Nephron progenitor cell (in vitro differentiated cells): ENCODE measurements at regions not wholly inside any gene's neighbourhood (a gene's known extent, or its start where the extent isn't known, plus 50 kb on each side); places are given as distances from the start of the nearest gene placed in this dataset.

Experiments used
- DNase-seq: peaks from one replicate; pipeline ENCODE4 v3.0.0; 2021
- H3K27ac Mint-ChIP-seq: 2 replicates; pipeline ENCODE4 v1.8.0; 2021; ENCODE audit warnings: mild to moderate bottlenecking, moderate library complexity, mixed read lengths
- H3K27me3 Mint-ChIP-seq: 2 replicates; pipeline ENCODE4 v1.8.0; 2021; ENCODE audit warnings: mild to moderate bottlenecking, low read depth, mixed read lengths; ENCODE audit not compliant: poor library complexity
- H3K36me3 Mint-ChIP-seq: 2 replicates; pipeline ENCODE4 v1.8.0; 2021; ENCODE audit warnings: low read depth, mixed read lengths
- H3K4me1 Mint-ChIP-seq: 2 replicates; pipeline ENCODE4 v1.8.0; 2021; ENCODE audit warnings: mixed read lengths
- H3K4me3 Mint-ChIP-seq: 2 replicates; pipeline ENCODE4 v1.8.0; 2021; ENCODE audit warnings: mild to moderate bottlenecking, moderate library complexity, mixed read lengths
- H3K9me3 Mint-ChIP-seq: 2 replicates; pipeline ENCODE4 v1.8.0; 2021; ENCODE audit warnings: mild to moderate bottlenecking, moderate library complexity, mixed read lengths
- TF ChIP-seq, protein P1 (sequence below): fragments of 200-600 bp; sonication (generic); IDR thresholded peaks from 2 replicates; pipeline ENCODE4 v1.5.0; 2021; ENCODE audit warnings: antibody characterized with exemption

DNA sequence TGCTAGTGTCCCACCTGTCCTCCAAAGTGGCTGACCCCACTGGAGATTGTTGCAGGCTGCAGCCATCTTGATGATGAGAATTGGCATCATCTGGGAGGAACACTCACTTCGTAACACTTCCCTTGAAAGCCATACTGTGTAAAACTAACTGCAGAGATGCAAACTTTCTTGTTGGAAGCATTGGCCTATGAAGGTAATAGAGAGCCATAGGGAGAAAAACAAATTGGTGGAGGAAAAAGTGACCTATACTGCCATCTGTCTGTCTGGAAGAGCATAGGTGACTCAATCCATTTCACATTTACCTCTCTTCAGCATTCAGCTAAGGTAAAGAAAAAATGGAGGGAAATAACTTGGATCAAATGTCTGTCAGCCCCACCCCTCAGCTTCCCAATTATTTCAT lies 473.4 kb downstream of the NTRK2 start:
- TF ChIP-seq, protein P1, sequence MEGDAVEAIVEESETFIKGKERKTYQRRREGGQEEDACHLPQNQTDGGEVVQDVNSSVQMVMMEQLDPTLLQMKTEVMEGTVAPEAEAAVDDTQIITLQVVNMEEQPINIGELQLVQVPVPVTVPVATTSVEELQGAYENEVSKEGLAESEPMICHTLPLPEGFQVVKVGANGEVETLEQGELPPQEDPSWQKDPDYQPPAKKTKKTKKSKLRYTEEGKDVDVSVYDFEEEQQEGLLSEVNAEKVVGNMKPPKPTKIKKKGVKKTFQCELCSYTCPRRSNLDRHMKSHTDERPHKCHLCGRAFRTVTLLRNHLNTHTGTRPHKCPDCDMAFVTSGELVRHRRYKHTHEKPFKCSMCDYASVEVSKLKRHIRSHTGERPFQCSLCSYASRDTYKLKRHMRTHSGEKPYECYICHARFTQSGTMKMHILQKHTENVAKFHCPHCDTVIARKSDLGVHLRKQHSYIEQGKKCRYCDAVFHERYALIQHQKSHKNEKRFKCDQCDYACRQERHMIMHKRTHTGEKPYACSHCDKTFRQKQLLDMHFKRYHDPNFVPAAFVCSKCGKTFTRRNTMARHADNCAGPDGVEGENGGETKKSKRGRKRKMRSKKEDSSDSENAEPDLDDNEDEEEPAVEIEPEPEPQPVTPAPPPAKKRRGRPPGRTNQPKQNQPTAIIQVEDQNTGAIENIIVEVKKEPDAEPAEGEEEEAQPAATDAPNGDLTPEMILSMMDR: peak; percentile 30
- H3K27me3 Mint-ChIP-seq: peaks cover 3% of the 10 kb centered on the region
- H3K4me1 Mint-ChIP-seq: peaks cover 14% of the 10 kb centered on the region
- no peak for DNase-seq
- no peaks in the 10 kb centered on the region for H3K9me3 Mint-ChIP-seq
- no peak overlapping the region for H3K4me3 Mint-ChIP-seq
- H3K36me3 Mint-ChIP-seq: no peaks in the 10 kb centered on the region
- H3K27ac Mint-ChIP-seq: no peak overlapping the region

DNA sequence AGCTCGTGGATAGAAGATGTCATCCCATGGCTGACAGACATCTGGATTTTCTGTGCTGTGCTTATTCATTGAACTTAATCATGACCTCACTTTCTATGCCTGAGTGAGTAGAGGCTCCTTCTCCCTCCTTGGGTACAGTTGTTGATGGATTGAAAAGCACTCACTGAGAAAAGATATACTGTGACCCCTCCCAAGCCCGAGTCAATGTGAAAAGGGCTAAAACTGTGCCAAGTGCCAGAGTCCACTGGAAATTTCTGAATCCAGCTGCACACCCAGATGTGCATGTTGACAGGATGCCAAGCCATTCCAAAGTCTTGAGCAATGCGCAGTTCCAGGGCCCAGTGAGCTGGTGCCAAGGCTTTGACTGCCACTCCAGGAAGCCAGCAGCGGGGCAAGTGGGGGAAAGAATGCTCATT lies 473.0 kb downstream of the NTRK2 start:
- H3K27ac Mint-ChIP-seq: no peak overlapping the region
- H3K4me3 Mint-ChIP-seq: no peak overlapping the region
- TF ChIP-seq, protein P1: no peak
- DNase-seq: no peak
- no peaks in the 10 kb centered on the region for H3K9me3 Mint-ChIP-seq
- H3K36me3 Mint-ChIP-seq: no peaks in the 10 kb centered on the region
- H3K4me1 Mint-ChIP-seq: peaks cover 14% of the 10 kb centered on the region
- H3K27me3 Mint-ChIP-seq: peaks cover 2% of the 10 kb centered on the region

DNA sequence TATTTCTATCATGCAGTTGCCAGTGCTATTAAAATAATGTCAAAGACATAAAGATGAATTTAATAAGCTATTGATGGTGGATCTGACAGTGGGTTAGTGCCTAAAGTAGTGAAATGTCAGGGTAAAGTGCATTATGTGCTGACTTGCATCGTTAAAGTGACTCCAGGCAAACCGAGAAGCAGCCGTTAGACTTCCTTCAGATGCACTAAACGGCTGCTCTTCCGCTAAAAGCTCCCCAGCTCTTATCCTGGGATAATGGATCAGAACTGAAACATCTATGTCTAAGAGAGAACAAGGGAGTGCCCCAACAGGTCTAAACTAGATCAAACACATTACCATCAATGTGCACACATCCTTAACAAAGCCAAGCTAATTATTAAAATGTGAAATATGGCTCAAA lies 468.2 kb downstream of the NTRK2 start:
- Mint-ChIP-seq H3K4me1 (peaks cover 14% of the 10 kb centered on the region), H3K36me3 (peaks cover 9% of the 10 kb centered on the region), H3K27me3 (peaks cover 3% of the 10 kb centered on the region), H3K4me3 (no peak overlapping the region), H3K9me3 (peaks cover 25% of the 10 kb centered on the region), H3K27ac (no peak overlapping the region)
- DNase-seq: no peak
- TF ChIP-seq, protein P1: no peak

DNA sequence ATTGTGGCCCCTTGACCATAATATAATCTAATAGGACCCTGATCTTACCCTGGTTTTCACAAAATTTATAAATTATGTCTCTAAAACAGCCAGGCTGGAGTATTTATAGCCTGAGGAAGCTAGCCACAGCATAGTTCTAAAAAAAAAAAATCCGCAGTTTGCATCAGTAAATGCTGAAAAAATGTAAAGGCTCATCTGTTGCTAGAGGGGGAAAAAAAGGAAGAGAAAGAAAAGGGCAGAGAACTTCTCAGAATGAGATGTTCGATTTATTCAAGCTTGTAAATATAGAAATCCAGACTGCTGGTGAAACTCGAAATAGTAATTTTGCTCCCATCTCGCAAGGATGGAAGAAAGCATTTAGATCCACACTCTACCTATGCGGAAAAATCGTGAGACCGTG lies 467.5 kb downstream of the NTRK2 start:
- no peak for DNase-seq
- TF ChIP-seq, protein P1: no peak
- Mint-ChIP-seq H3K36me3 (peaks cover 9% of the 10 kb centered on the region), H3K9me3 (peaks cover 30% of the 10 kb centered on the region), H3K27me3 (peaks cover 3% of the 10 kb centered on the region), H3K4me3 (no peak overlapping the region), H3K27ac (no peak overlapping the region), H3K4me1 (peaks cover 8% of the 10 kb centered on the region)

DNA sequence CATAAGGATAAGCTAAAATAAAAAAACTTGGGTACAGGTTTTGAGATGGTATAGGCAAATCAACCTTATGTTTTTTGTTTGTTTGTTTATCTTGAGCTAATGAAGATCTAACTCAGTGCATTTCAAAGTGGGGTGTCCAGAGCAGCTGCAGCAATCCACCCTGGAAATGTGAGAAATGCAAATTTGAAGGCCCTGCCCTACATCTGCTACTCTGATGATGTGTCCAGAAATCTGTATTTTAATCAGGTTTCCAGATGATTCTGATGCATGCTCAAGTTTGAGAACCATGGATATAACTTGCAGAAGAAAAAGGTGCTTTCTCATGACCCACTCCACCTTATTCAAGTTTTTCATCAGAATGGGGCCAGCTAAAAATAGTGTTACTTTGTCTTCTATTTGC lies 467.0 kb downstream of the NTRK2 start:
- H3K27me3 Mint-ChIP-seq: peaks cover 3% of the 10 kb centered on the region
- peaks cover 33% of the 10 kb centered on the region for H3K9me3 Mint-ChIP-seq
- TF ChIP-seq, protein P1: no peak
- no peak overlapping the region for H3K4me3 Mint-ChIP-seq
- peaks cover 9% of the 10 kb centered on the region for H3K36me3 Mint-ChIP-seq
- no peak for DNase-seq
- H3K4me1 Mint-ChIP-seq: peaks cover 5% of the 10 kb centered on the region
- no peak overlapping the region for H3K27ac Mint-ChIP-seq

DNA sequence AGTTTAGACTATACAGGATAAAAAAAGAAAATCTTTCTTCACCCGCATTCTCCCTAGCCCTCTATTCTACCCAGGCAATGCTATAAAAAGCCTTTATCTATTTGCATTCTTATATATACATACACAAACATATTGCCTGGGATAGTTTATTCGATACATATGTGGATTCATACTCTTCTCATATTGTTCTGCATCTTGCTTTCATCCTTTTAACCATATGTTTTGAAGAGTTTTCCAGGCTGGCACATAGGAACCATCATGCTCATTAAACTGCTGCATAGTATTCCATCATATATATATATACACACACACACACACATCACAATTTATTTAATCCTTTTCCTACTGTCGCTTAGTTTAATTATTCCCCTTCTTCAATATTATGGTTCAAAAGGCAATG lies 461.2 kb downstream of the NTRK2 start:
- TF ChIP-seq, protein P1: no peak
- H3K4me3 Mint-ChIP-seq: no peak overlapping the region
- no peak overlapping the region for H3K27ac Mint-ChIP-seq
- H3K27me3 Mint-ChIP-seq: no peaks in the 10 kb centered on the region
- H3K4me1 Mint-ChIP-seq: peaks cover 4% of the 10 kb centered on the region
- peaks cover 31% of the 10 kb centered on the region for H3K9me3 Mint-ChIP-seq
- H3K36me3 Mint-ChIP-seq: peaks cover 9% of the 10 kb centered on the region
- no peak for DNase-seq
